Inflammatory macrophage treated with lipopolysaccharide for 4 hours (primary cell): ENCODE measurements at regions not wholly inside any gene's neighbourhood (a gene's known extent, or its start where the extent isn't known, plus 50 kb on each side); places are given as distances from the start of the nearest gene placed in this dataset.
"Not testable (repeated sequence)": the region's sequence is repeated elsewhere in the genome, so short reads cannot be mapped to it uniquely, and the experiment has no call there.

Source experiments
- DNase-seq: peaks from one replicate; pipeline ENCODE4 v3.0.0-alpha.2; 2020

- DNase-seq, result no peak
Observed at GRCh38 chr5:29550523-29550922, 1643.0 kb upstream of the CDH6 start.

- DNase-seq, result no peak
Observed at GRCh38 chr5:29548262-29548661, 1645.2 kb upstream of the CDH6 start.

- peak; percentile 0 for DNase-seq
Observed at GRCh38 chr5:29547236-29547865, 1646.1 kb upstream of the CDH6 start.

GRCh38 chr5:29543501-29543900 is 1650.0 kb upstream of the CDH6 start:
- no peak for DNase-seq

- no peak for DNase-seq
Observed at GRCh38 chr5:29524227-29524626, 1669.3 kb upstream of the CDH6 start.

- DNase-seq, result no peak
Observed at GRCh38 chr5:29518176-29518575, 1675.3 kb upstream of the CDH6 start.

GRCh38 chr5:29516224-29516623 is 1677.3 kb upstream of the CDH6 start:
- DNase-seq, result no peak

GRCh38 chr5:29508131-29508530 is 1685.4 kb upstream of the CDH6 start:
- no peak for DNase-seq

GRCh38 chr5:29504411-29504810 is 1689.1 kb upstream of the CDH6 start:
- no peak for DNase-seq

GRCh38 chr5:29498860-29499259 is 1694.6 kb upstream of the CDH6 start:
- no peak for DNase-seq

GRCh38 chr5:29498412-29498811 is 1695.1 kb upstream of the CDH6 start:
- no peak for DNase-seq

- DNase-seq, result no peak
Observed at GRCh38 chr5:29485333-29485732, 1708.2 kb upstream of the CDH6 start.

GRCh38 chr5:29469581-29469980 is 1723.9 kb upstream of the CDH6 start:
- no peak for DNase-seq

- no peak for DNase-seq
Observed at GRCh38 chr5:29462241-29462640, 1731.2 kb upstream of the CDH6 start.

GRCh38 chr5:29460971-29461559 is 1732.4 kb upstream of the CDH6 start:
- DNase-seq, result no peak

- not testable (repeated sequence) for DNase-seq
Observed at GRCh38 chr5:29451004-29451403, 1742.5 kb upstream of the CDH6 start.

GRCh38 chr5:29414681-29415080 is 1778.8 kb upstream of the CDH6 start:
- DNase-seq, result no peak

GRCh38 chr5:29412979-29413378 is 1780.5 kb upstream of the CDH6 start:
- DNase-seq, result no peak

GRCh38 chr5:29402270-29402669 is 1791.2 kb upstream of the CDH6 start:
- no peak for DNase-seq

- no peak for DNase-seq
Observed at GRCh38 chr5:29389993-29390392, 1803.5 kb upstream of the CDH6 start.

- DNase-seq, result no peak
Observed at GRCh38 chr5:29387384-29387783, 1806.1 kb upstream of the CDH6 start.

GRCh38 chr5:29382780-29383179 is 1810.7 kb upstream of the CDH6 start:
- no peak for DNase-seq

GRCh38 chr5:29380029-29380428 is 1813.5 kb upstream of the CDH6 start:
- no peak for DNase-seq

- no peak for DNase-seq
Observed at GRCh38 chr5:29379619-29380018, 1813.9 kb upstream of the CDH6 start.

- no peak for DNase-seq
Observed at GRCh38 chr5:29378104-29378503, 1815.4 kb upstream of the CDH6 start.
